SK-N-SH (cell line): ENCODE measurements at regions not wholly inside any gene's neighbourhood (a gene's known extent, or its start where the extent isn't known, plus 50 kb on each side); places are given as distances from the start of the nearest gene placed in this dataset.

Source experiments
- CTCF ChIA-PET: fragments of 300-600, 350-600 bp; formaldehyde crosslinking; extraction: SDS; loops from one replicate; lab custom pipeline; 2021; lab: Yijun Ruan, JAX
- POLR2A ChIA-PET: fragments of 350-600 bp; sonication (Branson Sonifier 250); formaldehyde crosslinking; extraction: SDS; loops from one replicate; lab custom pipeline; 2020; ENCODE audit warnings: antibody characterized with exemption, inconsistent platforms; lab: Yijun Ruan, JAX
- DNase-seq: peaks from one replicate; pipeline ENCODE4 v3.0.0; 2012
- H2AFZ ChIP-seq: fragments of 200-600 bp; sonication (generic); 2 replicates; pipeline ENCODE4 v1.8.1; 2016; ENCODE audit warnings: antibody characterized with exemption, mild to moderate bottlenecking, low read depth
- H3F3A ChIP-seq: fragments of 200-600 bp; sonication (generic); replicated peaks from 2 replicates; pipeline ENCODE3; 2016; ENCODE audit warnings: antibody characterized with exemption, mild to moderate bottlenecking; ENCODE audit not compliant: insufficient read depth
- H3K27ac ChIP-seq, 2 experiments: fragments of 200-500 bp in 1 of 2; fragments of 200-600 bp in 1 of 2; sonication (Bioruptor generic) in 1 of 2; sonication (generic), shearing (Covaris generic) in 1 of 2; 2 replicates each; pipeline versions ENCODE4 v1.5.1 to v1.6.1; 2014 to 2016; ENCODE audit warnings: low read depth in 2 of 2, inconsistent platforms in 1 of 2, low read length in 1 of 2, mild to moderate bottlenecking in 1 of 2, mixed read lengths in 1 of 2
- H3K27me3 ChIP-seq: fragments of 200-600 bp; sonication (generic), shearing (Covaris generic); 2 replicates; pipeline ENCODE4 v1.6.1; 2016; ENCODE audit warnings: mixed run types; ENCODE audit not compliant: insufficient read depth
- H3K36me3 ChIP-seq, 2 experiments: fragments of 200-500 bp in 1 of 2; fragments of 200-600 bp in 1 of 2; sonication (Bioruptor generic) in 1 of 2; sonication (generic) in 1 of 2; replicated peaks in 1 of 2; 2 replicates each; pipeline versions ENCODE3 to v1.5.1; 2014 to 2016; ENCODE audit warnings: low read length in 1 of 2, mild to moderate bottlenecking in 1 of 2; ENCODE audit not compliant: insufficient read depth in 2 of 2, control insufficient read depth in 1 of 2
- H3K4me1 ChIP-seq, 2 experiments: fragments of 200-500 bp in 1 of 2; fragments of 200-600 bp in 1 of 2; sonication (Bioruptor generic) in 1 of 2; sonication (generic), shearing (Covaris generic) in 1 of 2; 2 replicates each; pipeline versions ENCODE4 v1.5.1 to v1.6.1; 2014 to 2016; ENCODE audit warnings: low read depth in 1 of 2, low read length in 1 of 2, mixed run types in 1 of 2; ENCODE audit not compliant: insufficient read depth in 2 of 2, control insufficient read depth in 1 of 2
- H3K4me2 ChIP-seq: fragments of 200-600 bp; sonication (generic), shearing (Covaris generic); 2 replicates; pipeline ENCODE4 v1.6.1; 2017; ENCODE audit warnings: mixed run types
- H3K4me3 ChIP-seq, 2 experiments: fragments of 200-500 bp in 1 of 2; fragments of 200-600 bp in 1 of 2; sonication (Bioruptor generic) in 1 of 2; sonication (generic), shearing (Covaris generic) in 1 of 2; 2 replicates each; pipeline versions ENCODE4 v1.5.1 to v1.8.1; 2014 to 2016; ENCODE audit warnings: low read depth in 2 of 2, inconsistent platforms in 1 of 2, low read length in 1 of 2, mild to moderate bottlenecking in 1 of 2, mixed read lengths in 1 of 2, moderate library complexity in 1 of 2
- H3K79me2 ChIP-seq: fragments of 200-600 bp; sonication (generic); 2 replicates; pipeline ENCODE4 v1.8.1; 2017; ENCODE audit warnings: mild to moderate bottlenecking; ENCODE audit not compliant: insufficient read depth
- H3K9ac ChIP-seq: fragments of 200-600 bp; sonication (generic); 2 replicates; pipeline ENCODE4 v1.6.1; 2017; ENCODE audit warnings: mixed run types
- H3K9me2 ChIP-seq: fragments of 200-600 bp; sonication (generic); 2 replicates; pipeline ENCODE4 v1.6.1; 2017; ENCODE audit warnings: mixed run types
- H3K9me3 ChIP-seq: fragments of 200-600 bp; sonication (generic); 2 replicates; pipeline ENCODE4 v1.6.1; 2017; ENCODE audit warnings: mixed run types, mild to moderate bottlenecking, moderate library complexity
- H4K20me1 ChIP-seq: fragments of 200-600 bp; sonication (generic); 2 replicates; pipeline ENCODE4 v1.6.1; 2017; ENCODE audit warnings: mild to moderate bottlenecking, mixed run types; ENCODE audit not compliant: insufficient read depth
- CHD2 ChIP-seq: fragments of 150-350 bp; IDR thresholded peaks from 2 replicates; pipeline ENCODE4 v1.6.1; 2018; ENCODE audit warnings: low read length; ENCODE audit not compliant: partially characterized antibody
- FOXM1 ChIP-seq: IDR thresholded peaks from 2 replicates; pipeline ENCODE4 v1.4.0; 2012; ENCODE audit warnings: low read depth, mild to moderate bottlenecking
- GATA2 ChIP-seq: sonication (generic); formaldehyde crosslinking; IDR thresholded peaks from 2 replicates; pipeline ENCODE4 v1.5.0; 2020; ENCODE audit warnings: mild to moderate bottlenecking, missing genetic modification reagents
- MEF2A ChIP-seq: IDR thresholded peaks from 2 replicates; pipeline ENCODE4 v1.4.0; 2012; ENCODE audit warnings: low read depth, borderline replicate concordance
- MXI1 ChIP-seq: IDR thresholded peaks from 2 replicates; pipeline ENCODE4 v1.6.1; 2012; ENCODE audit warnings: mild to moderate bottlenecking, low read depth, low read length, improper control_type of control experiment
- NFIC ChIP-seq: IDR thresholded peaks from 2 replicates; pipeline ENCODE4 v1.4.0; 2012; ENCODE audit warnings: borderline replicate concordance
- NRF1 ChIP-seq: IDR thresholded peaks from 2 replicates; pipeline ENCODE4 v1.6.1; 2012; ENCODE audit warnings: low read depth, mild to moderate bottlenecking, low read length
- RCOR1 ChIP-seq: fragments of 150-350 bp; IDR thresholded peaks from 2 replicates; pipeline ENCODE4 v1.6.1; 2017; ENCODE audit warnings: antibody characterized with exemption, low read length
- SIN3A ChIP-seq: IDR thresholded peaks from 2 replicates; pipeline ENCODE4 v1.6.1; 2012; ENCODE audit warnings: low read depth, mild to moderate bottlenecking, low read length, moderate library complexity, borderline replicate concordance
- SMC3 ChIP-seq: IDR thresholded peaks from 2 replicates; pipeline ENCODE4 v1.6.1; 2012; ENCODE audit warnings: low read depth, low read length, improper control_type of control experiment
- TAF1 ChIP-seq: IDR thresholded peaks from 2 replicates; pipeline ENCODE4 v1.6.1; 2012; ENCODE audit warnings: low read depth, mild to moderate bottlenecking, low read length, moderate library complexity, borderline replicate concordance
- TCF12 ChIP-seq: IDR thresholded peaks from 2 replicates; pipeline ENCODE4 v1.4.0; 2012
- WGBS: methylation state at CpG from one replicate; pipeline ENCODE4 v1.1.6; 2017; ENCODE audit warnings: low lambda C conversion rate; 5-methylcytosine and 5-hydroxymethylcytosine counted together
- TF ChIP-seq, protein P1 (sequence below): fragments of 150-350 bp; IDR thresholded peaks from 2 replicates; pipeline ENCODE4 v1.6.1; 2016; ENCODE audit warnings: mild to moderate bottlenecking, low read depth, low read length
- TF ChIP-seq, protein P2 (sequence below): IDR thresholded peaks from 2 replicates; pipeline ENCODE4; 2012
- TF ChIP-seq, protein P3 (sequence below): fragments of 150-350 bp; IDR thresholded peaks from 2 replicates; pipeline ENCODE4 v1.6.1; 2017; ENCODE audit warnings: antibody characterized with exemption, low read length, low read depth, borderline replicate concordance
- TF ChIP-seq, protein P4 (sequence below): IDR thresholded peaks from 2 replicates; pipeline ENCODE4 v1.4.0; 2012; ENCODE audit warnings: low read depth, borderline replicate concordance

DNA sequence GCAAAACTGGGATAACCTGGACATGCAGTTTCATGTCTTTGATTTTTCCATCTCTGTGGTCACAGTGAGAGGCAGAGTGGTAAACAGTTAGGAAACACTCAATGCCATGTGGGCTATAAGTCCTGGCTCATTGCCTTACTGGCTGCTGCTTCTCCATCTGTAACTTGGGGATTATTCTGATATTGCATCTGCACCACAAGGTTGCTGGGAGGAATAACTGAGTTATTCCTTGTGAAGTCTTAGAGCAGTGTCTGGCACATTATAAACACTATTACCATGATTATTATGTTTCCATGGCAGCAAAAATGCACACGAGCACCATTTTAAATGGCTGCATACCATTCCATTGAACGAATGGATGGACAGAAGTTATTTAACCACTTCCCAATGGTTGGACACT is 111.7 kb upstream of the CDH5 start:
- ChIA-PET CTCF (no interaction called here), POLR2A (no interaction called here)
- Histone ChIP-seq H3K27me3 (no peaks in the 10 kb centered on the region), H3K4me3 (no peak overlapping the region), H3F3A (no peaks in the 10 kb centered on the region), H3K79me2 (no peaks in the 10 kb centered on the region), H3K36me3 (no peaks in the 10 kb centered on the region), H3K9ac (no peak overlapping the region), H4K20me1 (no peaks in the 10 kb centered on the region), H3K9me3 (no peaks in the 10 kb centered on the region), H3K4me1 (peaks cover 4 to 9% of the 10 kb centered on the region in 2 experiments; a peak in 3 of 4 replicates), H2AFZ (no peak overlapping the region), H3K9me2 (no peaks in the 10 kb centered on the region), H3K4me2 (no peak overlapping the region), H3K27ac (no peak overlapping the region)
- DNase-seq: no peak
- 39% methylated on average over 2 of the region's 2 CpGs for WGBS
- TF ChIP-seq CHD2 (no peak), GATA2 (CRISPR knock-in tag) (no peak), TCF12 (no peak), MXI1 (no peak), TAF1 (no peak), FOXM1 (no peak), SMC3 (no peak), MEF2A (no peak)
- TF ChIP-seq, protein P1, sequence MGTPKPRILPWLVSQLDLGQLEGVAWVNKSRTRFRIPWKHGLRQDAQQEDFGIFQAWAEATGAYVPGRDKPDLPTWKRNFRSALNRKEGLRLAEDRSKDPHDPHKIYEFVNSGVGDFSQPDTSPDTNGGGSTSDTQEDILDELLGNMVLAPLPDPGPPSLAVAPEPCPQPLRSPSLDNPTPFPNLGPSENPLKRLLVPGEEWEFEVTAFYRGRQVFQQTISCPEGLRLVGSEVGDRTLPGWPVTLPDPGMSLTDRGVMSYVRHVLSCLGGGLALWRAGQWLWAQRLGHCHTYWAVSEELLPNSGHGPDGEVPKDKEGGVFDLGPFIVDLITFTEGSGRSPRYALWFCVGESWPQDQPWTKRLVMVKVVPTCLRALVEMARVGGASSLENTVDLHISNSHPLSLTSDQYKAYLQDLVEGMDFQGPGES: no peak
- TF ChIP-seq, protein P2, sequence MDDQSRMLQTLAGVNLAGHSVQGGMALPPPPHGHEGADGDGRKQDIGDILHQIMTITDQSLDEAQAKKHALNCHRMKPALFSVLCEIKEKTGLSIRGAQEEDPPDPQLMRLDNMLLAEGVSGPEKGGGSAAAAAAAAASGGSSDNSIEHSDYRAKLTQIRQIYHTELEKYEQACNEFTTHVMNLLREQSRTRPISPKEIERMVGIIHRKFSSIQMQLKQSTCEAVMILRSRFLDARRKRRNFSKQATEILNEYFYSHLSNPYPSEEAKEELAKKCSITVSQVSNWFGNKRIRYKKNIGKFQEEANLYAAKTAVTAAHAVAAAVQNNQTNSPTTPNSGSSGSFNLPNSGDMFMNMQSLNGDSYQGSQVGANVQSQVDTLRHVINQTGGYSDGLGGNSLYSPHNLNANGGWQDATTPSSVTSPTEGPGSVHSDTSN: no peak

DNA sequence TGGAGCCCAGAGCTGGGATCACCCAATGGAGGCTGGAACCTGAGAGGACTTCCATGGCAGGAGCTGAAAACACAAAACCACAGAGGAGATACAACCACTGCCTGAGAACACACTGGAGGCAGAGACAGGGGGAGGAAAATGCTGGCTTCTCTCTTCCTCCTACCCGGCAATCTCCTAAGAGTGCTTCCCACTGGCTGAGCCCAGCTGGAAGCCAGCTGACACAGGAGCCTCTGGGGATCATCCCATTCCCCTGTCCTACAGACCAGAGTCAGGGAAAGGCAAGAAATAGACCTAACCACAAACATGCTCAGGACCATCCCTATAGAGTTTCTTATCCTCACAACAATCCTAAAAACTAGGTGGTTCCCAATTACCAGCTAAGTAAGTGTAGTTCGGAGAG is 112.4 kb upstream of the CDH5 start:
- no peaks in the 10 kb centered on the region for H3F3A ChIP-seq
- ChIA-PET POLR2A (no interaction called here), CTCF (interaction anchor here (1.0 to 1.3 kb wide), 2 partner anchors 8 to 17 kb away, joined by 3 to 5 read pairs; no protein-coding TSS in a partner anchor)
- H3K79me2 ChIP-seq: no peaks in the 10 kb centered on the region
- H3K4me2 ChIP-seq: no peak overlapping the region
- H3K9me2 ChIP-seq: no peaks in the 10 kb centered on the region
- no peak overlapping the region for H2AFZ ChIP-seq
- H3K27me3 ChIP-seq: no peaks in the 10 kb centered on the region
- H3K27ac ChIP-seq: no peak overlapping the region
- H3K9ac ChIP-seq: no peak overlapping the region
- peaks cover 4 to 9% of the 10 kb centered on the region in 2 experiments; a peak in 3 of 4 replicates for H3K4me1 ChIP-seq
- 57% methylated on average over 2 of the region's 2 CpGs for WGBS
- no peak for TF ChIP-seq TAF1
- TF ChIP-seq SIN3A: no peak
- TF ChIP-seq RCOR1: no peak
- no peak for TF ChIP-seq NFIC
- no peak for TF ChIP-seq NRF1
- TF ChIP-seq, protein P3, sequence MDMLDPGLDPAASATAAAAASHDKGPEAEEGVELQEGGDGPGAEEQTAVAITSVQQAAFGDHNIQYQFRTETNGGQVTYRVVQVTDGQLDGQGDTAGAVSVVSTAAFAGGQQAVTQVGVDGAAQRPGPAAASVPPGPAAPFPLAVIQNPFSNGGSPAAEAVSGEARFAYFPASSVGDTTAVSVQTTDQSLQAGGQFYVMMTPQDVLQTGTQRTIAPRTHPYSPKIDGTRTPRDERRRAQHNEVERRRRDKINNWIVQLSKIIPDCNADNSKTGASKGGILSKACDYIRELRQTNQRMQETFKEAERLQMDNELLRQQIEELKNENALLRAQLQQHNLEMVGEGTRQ: no peak
- TF ChIP-seq, protein P4, sequence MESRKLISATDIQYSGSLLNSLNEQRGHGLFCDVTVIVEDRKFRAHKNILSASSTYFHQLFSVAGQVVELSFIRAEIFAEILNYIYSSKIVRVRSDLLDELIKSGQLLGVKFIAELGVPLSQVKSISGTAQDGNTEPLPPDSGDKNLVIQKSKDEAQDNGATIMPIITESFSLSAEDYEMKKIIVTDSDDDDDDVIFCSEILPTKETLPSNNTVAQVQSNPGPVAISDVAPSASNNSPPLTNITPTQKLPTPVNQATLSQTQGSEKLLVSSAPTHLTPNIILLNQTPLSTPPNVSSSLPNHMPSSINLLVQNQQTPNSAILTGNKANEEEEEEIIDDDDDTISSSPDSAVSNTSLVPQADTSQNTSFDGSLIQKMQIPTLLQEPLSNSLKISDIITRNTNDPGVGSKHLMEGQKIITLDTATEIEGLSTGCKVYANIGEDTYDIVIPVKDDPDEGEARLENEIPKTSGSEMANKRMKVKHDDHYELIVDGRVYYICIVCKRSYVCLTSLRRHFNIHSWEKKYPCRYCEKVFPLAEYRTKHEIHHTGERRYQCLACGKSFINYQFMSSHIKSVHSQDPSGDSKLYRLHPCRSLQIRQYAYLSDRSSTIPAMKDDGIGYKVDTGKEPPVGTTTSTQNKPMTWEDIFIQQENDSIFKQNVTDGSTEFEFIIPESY: no peak
- TF ChIP-seq TCF12: no peak
- TF ChIP-seq, protein P1: no peak
- H3K4me3 ChIP-seq: no peak overlapping the region
- H3K36me3 ChIP-seq: no peaks in the 10 kb centered on the region
- H3K9me3 ChIP-seq: no peaks in the 10 kb centered on the region
- no peak for DNase-seq
- no peaks in the 10 kb centered on the region for H4K20me1 ChIP-seq
